Loucy (cell line): ENCODE measurements at regions not wholly inside any gene's neighbourhood (a gene's known extent, or its start where the extent isn't known, plus 50 kb on each side); places are given as distances from the start of the nearest gene placed in this dataset.

Experiments used
- CTCF ChIP-seq: fragments of 200-600 bp; sonication (generic); conservative IDR thresholded peaks from 2 replicates; pipeline ENCODE4 v1.5.1; 2014; ENCODE audit warnings: mild to moderate bottlenecking, antibody characterized with exemption, low read length
- EZH2phosphoT487 ChIP-seq: fragments of 200-600 bp; IDR thresholded peaks from 2 replicates; pipeline ENCODE4 v1.6.1; 2018; ENCODE audit warnings: antibody characterized with exemption, mild to moderate bottlenecking, moderate library complexity, borderline replicate concordance

GRCh38 chr3:64438066-64438465, 212.8 kb upstream of the PRICKLE2 start:
- TF ChIP-seq CTCF (no peak), EZH2phosphoT487 (no peak)
